Breast epithelium (tissue), 4 donors: ENCODE measurements at regions not wholly inside any gene's neighbourhood (a gene's known extent, or its start where the extent isn't known, plus 50 kb on each side); places are given as distances from the start of the nearest gene placed in this dataset.
"Not testable (repeated sequence)": the region's sequence is repeated elsewhere in the genome, so short reads cannot be mapped to it uniquely, and the experiment has no call there.

Source experiments
- DNase-seq, 2 donors: peaks; one replicate each; pipeline ENCODE4 v3.0.0-alpha.2; 2019; ENCODE audit warnings: low spot score in 2 of 2
- H3K27ac ChIP-seq, 2 donors: fragments of 200-600 bp; sonication (generic) in 1 of 2; one replicate each; pipeline ENCODE4 v1.5.1; 2016 to 2019; ENCODE audit warnings: mild to moderate bottlenecking in 1 of 2
- H3K27me3 ChIP-seq, 2 donors: fragments of 200-600 bp; sonication (generic) in 1 of 2; one replicate each; pipeline versions ENCODE4 v1.5.1 to v1.6.0; 2017 to 2019; ENCODE audit warnings: control low read depth in 1 of 2, mild to moderate bottlenecking in 1 of 2
- H3K36me3 ChIP-seq: fragments of 200-600 bp; one replicate; pipeline ENCODE4 v1.5.1; 2019
- H3K4me1 ChIP-seq, 2 donors: fragments of 200-600 bp; sonication (generic); one replicate each; pipeline ENCODE4 v1.5.1; 2016 to 2019; ENCODE audit warnings: control low read depth in 1 of 2
- H3K4me3 ChIP-seq, 3 donors: fragments of 200-600 bp; sonication (generic); 1 replicate in 2 of 3; 2 replicates in 1 of 3; pipeline ENCODE4 v1.5.1; 2016 to 2019; ENCODE audit warnings: mild to moderate bottlenecking in 3 of 3, moderate library complexity in 2 of 3
- H3K9me3 ChIP-seq, 2 donors: fragments of 200-600 bp; sonication (generic) in 1 of 2; one replicate each; pipeline ENCODE4 v1.5.1; 2016 to 2019; ENCODE audit warnings: control low read depth in 1 of 2
- POLR2A ChIP-seq: fragments of 450-650 bp; IDR thresholded peaks from one replicate; pipeline ENCODE4 v1.6.1; 2016; ENCODE audit warnings: antibody characterized with exemption, mild to moderate bottlenecking, moderate library complexity
- POLR2AphosphoS5 ChIP-seq, 3 donors: sonication (generic); formaldehyde crosslinking; IDR thresholded peaks; one replicate each; pipeline ENCODE4 v1.6.1; 2017; ENCODE audit warnings: antibody characterized with exemption in 3 of 3
- intact Hi-C: fragments of 100-400 bp; cut with DNase I; formaldehyde crosslinking; loops from one replicate; pipeline ENCODE4 v1.15.1; 2023; ENCODE audit warnings: low total_unique reads
- TF ChIP-seq, protein P1 (sequence below), 3 donors: fragments of 450-650 bp; IDR thresholded peaks; one replicate each; pipeline ENCODE4 v1.5.1; 2016 to 2017; ENCODE audit warnings: antibody characterized with exemption in 3 of 3, mild to moderate bottlenecking in 3 of 3, moderate library complexity in 3 of 3

DNA sequence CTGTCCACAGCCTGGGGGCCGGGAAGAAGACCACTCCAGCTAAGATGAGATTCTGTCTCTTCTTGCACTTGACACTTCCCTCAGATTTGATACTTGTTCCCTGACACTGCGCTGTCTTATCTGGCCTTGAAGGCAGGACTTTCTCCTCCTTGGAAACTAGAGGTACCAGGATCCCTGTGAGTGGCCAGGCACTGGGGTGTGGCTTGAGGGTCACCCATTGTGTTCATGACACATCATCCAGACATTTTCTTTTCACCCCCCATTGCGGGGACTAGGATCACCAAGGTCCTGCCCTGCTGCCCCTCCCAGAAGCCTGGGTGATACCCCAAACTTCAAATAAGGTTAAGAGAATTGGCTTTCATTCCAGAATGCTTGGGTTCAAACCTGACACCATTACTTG is 103.3 kb downstream of the NDFIP1 start:
- no peak for DNase-seq
- H3K36me3 ChIP-seq, result no peaks in the 10 kb centered on the region
- peaks cover 0 to 4% of the 10 kb centered on the region in 2 donors for H3K4me1 ChIP-seq
- H3K4me3 ChIP-seq, result no peak overlapping the region
- TF ChIP-seq, protein P1, sequence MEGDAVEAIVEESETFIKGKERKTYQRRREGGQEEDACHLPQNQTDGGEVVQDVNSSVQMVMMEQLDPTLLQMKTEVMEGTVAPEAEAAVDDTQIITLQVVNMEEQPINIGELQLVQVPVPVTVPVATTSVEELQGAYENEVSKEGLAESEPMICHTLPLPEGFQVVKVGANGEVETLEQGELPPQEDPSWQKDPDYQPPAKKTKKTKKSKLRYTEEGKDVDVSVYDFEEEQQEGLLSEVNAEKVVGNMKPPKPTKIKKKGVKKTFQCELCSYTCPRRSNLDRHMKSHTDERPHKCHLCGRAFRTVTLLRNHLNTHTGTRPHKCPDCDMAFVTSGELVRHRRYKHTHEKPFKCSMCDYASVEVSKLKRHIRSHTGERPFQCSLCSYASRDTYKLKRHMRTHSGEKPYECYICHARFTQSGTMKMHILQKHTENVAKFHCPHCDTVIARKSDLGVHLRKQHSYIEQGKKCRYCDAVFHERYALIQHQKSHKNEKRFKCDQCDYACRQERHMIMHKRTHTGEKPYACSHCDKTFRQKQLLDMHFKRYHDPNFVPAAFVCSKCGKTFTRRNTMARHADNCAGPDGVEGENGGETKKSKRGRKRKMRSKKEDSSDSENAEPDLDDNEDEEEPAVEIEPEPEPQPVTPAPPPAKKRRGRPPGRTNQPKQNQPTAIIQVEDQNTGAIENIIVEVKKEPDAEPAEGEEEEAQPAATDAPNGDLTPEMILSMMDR (IDR thresholded peaks at IDR 0.05), result no peak
- TF ChIP-seq POLR2A (no peak), POLR2AphosphoS5 (IDR thresholded peaks at IDR 0.05) (no peak)
- H3K27me3 ChIP-seq, result no peaks in the 10 kb centered on the region
- no peaks in the 10 kb centered on the region for H3K9me3 ChIP-seq
- intact Hi-C loops, result no loop called here
- H3K27ac ChIP-seq, result no peak overlapping the region

DNA sequence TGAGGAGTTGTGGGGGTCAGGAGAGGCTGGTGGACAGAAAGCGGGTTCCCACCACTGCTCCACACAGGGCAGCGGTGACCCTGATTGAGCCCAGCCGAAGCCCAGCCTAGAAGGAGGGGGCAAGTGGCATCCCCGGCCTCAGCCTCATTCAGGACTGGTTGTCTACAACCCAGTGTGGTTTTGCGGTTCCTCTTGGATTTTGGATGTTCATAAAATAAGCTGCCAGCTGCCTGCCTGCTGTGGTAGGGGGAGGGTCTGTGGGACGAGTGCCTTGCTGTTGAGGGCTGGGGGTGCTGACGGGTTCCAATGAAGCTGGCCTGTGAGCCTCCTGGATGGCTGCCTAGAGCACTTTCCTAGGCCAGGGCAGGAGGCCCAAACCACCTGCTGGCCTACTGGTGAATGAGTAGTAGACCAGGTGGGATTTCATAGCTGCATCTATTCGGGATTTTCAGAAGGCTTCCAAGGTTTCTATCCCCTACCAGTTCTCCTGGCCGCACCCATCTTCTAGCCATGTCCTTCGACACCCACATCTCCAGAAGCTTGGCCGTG is 102.4 kb downstream of the NDFIP1 start:
- TF ChIP-seq, protein P1 (IDR thresholded peaks at IDR 0.05), result no peak
- TF ChIP-seq POLR2A, result no peak
- H3K36me3 ChIP-seq, result no peaks in the 10 kb centered on the region
- no peaks in the 10 kb centered on the region for H3K9me3 ChIP-seq
- no peak for DNase-seq
- no peak overlapping the region for H3K4me3 ChIP-seq
- intact Hi-C loops, result no loop called here
- no peaks in the 10 kb centered on the region for H3K27me3 ChIP-seq
- H3K27ac ChIP-seq, result no peak overlapping the region
- no peaks in the 10 kb centered on the region for H3K4me1 ChIP-seq

DNA sequence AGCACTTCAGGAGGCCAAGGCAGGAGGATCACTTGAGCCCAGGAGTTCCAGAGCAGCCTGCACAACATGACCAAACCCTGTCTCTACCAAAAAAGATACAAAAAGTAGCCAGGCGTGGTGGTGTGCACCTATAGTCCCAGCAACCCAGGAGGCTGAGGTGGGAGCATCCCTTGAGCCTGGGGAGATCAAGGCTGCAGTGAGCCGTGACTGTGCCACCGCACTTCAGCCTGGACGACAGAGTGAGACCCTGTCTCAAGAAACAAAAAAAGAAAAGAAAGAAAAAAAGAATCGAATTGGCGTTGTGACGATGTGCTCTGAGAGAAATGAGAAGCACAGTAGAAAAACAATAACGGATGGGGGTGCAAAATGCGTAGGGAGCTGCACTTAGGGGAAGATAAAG is 101.4 kb downstream of the NDFIP1 start:
- no peak for TF ChIP-seq POLR2AphosphoS5 (IDR thresholded peaks at IDR 0.05)
- TF ChIP-seq, protein P1 (IDR thresholded peaks at IDR 0.05), result no peak
- TF ChIP-seq POLR2A, result no peak

DNA sequence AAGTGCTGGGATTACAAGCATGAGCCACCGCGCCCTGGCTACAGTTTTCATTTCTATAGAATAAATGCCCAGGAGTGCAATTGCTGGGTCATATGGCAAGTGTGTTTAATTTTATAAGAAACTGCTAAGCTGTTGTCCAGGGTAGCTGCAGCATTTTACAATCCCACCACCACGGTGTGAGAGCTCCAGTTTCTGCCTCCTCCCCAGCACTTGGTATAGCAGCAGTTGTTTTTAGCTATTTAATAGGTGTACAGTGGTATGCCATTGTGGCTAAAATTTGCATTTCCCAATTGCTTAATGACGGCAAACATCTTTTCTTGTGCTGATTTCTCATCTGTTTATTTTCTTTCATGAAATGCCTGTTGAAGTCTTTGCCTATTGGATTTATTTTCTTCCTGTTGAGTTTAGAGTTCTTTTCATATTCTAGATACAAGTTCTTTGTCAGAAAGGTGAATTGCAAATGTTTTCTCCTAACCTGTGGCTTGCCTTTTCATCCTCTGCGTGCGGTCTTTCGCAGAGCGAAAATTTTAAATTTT is 100.3 kb downstream of the NDFIP1 start:
- H3K36me3 ChIP-seq, result no peaks in the 10 kb centered on the region
- no peak overlapping the region for H3K4me3 ChIP-seq
- no peaks in the 10 kb centered on the region for H3K27me3 ChIP-seq
- TF ChIP-seq, protein P1 (IDR thresholded peaks at IDR 0.05), result no peak
- TF ChIP-seq POLR2AphosphoS5 (IDR thresholded peaks at IDR 0.05), result no peak
- TF ChIP-seq POLR2A, result no peak
- no peak overlapping the region for H3K27ac ChIP-seq
- intact Hi-C loops, result no loop called here
- no peak for DNase-seq
- H3K4me1 ChIP-seq, result no peaks in the 10 kb centered on the region
- no peaks in the 10 kb centered on the region for H3K9me3 ChIP-seq

More for the DNA sequence above, 101.4 kb downstream of the NDFIP1 start:
- no peak overlapping the region for H3K4me3 ChIP-seq
- no peaks in the 10 kb centered on the region for H3K36me3 ChIP-seq
- DNase-seq, result no peak
- H3K4me1 ChIP-seq, result no peaks in the 10 kb centered on the region
- H3K27ac ChIP-seq, result no peak overlapping the region
- intact Hi-C loops, result no loop called here
- no peaks in the 10 kb centered on the region for H3K9me3 ChIP-seq
- H3K27me3 ChIP-seq, result no peaks in the 10 kb centered on the region

DNA sequence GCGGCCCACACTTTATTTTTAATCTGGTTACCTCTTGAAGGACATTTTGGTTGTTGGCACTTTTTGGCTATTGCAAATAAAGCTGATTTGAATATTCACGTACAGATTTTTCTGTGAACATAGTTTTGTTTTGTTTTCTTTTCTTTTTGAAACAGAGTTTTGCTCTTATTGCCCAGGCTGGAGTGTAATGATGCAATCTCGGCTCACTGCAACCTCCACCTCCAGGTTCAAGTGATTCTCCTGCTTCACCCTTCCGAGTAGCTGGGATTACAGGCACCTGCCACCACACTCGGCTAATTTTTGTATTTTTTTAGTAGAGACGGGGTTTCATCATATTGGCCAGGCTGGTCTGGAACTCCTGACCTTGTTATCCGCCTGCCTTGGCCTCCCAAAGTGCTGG is 99.7 kb downstream of the NDFIP1 start:
- H3K4me3 ChIP-seq, H3K27me3 ChIP-seq, DNase-seq, H3K4me1 ChIP-seq, intact Hi-C loops, H3K9me3 ChIP-seq, H3K36me3 ChIP-seq, H3K27ac ChIP-seq: not testable (repeated sequence)

DNA sequence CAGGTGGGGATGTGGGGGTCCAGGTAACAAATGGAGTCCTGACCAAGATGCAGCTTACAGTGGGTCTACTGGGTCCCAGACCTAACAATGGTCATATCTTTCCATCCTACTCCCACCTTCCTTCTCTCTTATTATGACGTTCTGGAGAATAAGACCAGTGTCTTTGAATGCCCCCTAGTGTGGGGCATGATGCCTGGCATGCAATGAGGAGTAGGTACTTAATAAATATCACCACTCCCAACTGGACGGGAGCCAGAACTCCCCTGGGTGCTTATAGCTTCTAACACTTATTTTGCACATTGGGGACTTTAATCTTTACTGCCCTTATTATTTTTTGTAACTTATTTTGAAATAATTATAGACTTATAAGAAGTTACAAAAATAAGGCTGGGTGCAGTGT is 98.2 kb downstream of the NDFIP1 start:
- H3K27ac ChIP-seq, result no peak overlapping the region
- intact Hi-C loops, result no loop called here
- DNase-seq, result no peak
- TF ChIP-seq POLR2A (no peak), POLR2AphosphoS5 (IDR thresholded peaks at IDR 0.05) (no peak)
- TF ChIP-seq, protein P1 (IDR thresholded peaks at IDR 0.05), result no peak
- no peaks in the 10 kb centered on the region for H3K4me1 ChIP-seq
- H3K4me3 ChIP-seq, result no peak overlapping the region
- H3K27me3 ChIP-seq, result no peaks in the 10 kb centered on the region
- no peaks in the 10 kb centered on the region for H3K36me3 ChIP-seq
- H3K9me3 ChIP-seq, result no peaks in the 10 kb centered on the region
